GM12874 (cell line): ENCODE measurements at regions not wholly inside any gene's neighbourhood (a gene's known extent, or its start where the extent isn't known, plus 50 kb on each side); places are given as distances from the start of the nearest gene placed in this dataset.

ENCODE experiments used
- CTCF ChIP-seq: IDR thresholded peaks from 2 replicates; pipeline ENCODE4 v1.5.1; 2011; ENCODE audit warnings: low read depth, mild to moderate bottlenecking, control low read depth, low read length, moderate library complexity; ENCODE audit not compliant: insufficient read depth

GRCh38 chr6:80460257-80460865 lies 353.9 kb downstream of the BCKDHB start:
- no peak for TF ChIP-seq CTCF

DNA sequence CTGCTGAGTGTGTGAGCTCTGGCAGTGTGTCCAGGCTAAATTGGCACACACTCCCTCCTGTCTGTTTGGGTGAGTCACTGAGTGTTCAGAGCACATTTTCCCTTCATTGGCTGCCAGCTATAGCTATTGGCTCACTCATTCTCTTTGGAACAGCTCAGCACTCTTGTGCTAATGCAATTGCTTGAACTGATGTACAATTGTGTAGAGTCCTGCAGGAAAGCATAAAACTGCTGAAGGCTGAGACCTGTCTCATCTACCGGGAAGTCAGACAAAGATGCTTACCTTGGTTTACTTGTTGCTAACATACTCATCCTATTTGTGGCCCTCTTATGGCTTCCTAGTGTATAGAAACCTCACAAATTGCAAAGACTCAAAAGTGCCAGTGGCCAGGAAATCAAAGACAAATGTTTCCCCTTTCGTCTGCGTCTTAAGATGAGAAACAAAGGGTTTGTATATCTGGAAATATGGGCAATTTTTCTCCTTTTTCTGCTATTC lies 351.0 kb downstream of the BCKDHB start:
- TF ChIP-seq CTCF = no peak

DNA sequence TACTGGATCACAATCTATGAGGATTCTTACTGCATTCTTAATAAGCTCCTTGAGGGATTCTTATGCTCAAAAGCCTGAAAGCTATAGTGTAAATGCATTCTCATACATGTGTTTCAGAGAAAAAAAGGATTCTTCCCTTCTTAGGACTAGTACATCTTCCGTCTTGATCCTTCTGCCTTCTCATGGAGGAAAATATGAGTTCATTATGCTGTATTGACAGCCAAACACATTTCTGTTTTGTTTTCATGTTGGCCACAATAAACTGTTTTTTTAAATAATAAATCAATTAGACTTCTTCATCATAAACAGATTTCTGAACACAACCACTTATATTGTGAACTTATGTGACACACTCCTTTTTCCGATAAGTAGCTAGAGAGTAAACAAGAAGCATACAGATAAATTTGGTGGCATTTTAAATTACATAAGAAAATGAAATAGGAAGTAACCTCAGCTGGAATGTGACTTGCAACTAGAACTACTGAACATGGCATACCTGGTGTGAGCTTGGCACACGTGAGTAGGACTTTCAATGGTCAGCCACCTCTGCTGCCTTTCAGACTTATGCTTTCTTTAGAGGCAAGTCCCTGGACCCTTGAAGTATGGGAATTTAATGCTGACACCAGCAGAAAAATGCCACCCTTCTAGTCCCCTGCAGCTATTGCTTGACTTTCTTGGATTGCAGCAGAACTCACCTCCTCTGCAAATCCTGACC lies 350.4 kb downstream of the BCKDHB start:
- TF ChIP-seq CTCF = no peak

DNA sequence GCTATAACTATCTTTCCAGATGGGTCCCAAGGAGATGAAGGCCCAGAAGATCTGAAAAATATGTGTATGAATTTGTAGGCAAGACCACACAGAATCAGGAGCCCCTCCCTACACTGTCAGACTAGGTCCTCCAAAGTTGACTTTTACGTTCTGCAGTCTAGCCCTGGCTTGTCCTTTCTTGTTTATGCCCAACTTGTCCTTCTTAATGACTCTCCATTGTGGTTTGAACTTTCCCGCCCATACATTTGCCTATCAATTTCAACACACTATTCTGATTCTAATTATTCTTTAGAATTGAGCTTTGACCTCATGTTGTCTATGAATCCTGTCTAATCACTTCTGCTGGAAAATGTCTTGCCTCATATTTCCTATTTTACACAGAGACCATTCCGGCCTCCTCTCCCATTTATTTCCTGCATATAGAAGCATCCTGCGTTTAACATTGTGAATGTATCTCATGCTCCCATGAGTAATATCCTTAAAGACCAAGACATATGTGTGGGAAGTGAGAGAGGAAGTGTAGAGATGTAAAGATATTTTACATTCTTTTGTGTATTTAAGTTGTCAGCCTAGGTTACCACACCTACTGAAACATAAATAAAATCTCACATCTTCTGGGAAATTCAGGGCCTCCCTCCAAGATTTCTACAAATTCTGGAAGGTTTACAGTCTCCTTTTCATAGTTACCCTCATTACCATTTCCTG lies 348.3 kb downstream of the BCKDHB start:
- no peak for TF ChIP-seq CTCF

DNA sequence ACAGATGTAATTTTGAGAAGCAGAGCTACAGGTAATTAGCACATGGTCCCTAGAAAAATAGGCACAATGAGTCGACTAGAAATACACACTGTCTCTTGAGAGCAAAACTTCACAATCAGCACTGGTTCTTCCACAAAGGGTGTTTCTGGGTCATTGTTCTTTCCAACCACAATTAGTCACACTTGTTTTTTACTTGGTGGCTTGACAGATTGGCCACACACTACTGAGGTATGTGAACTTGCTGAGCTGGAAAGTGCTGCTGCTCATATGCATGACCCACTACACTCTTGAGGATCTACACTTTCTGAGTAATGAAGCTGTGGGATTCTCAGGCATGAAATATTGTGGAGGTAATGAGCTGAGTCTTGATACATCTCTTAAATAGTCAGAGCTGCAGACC lies 347.7 kb downstream of the BCKDHB start:
- no peak for TF ChIP-seq CTCF

DNA sequence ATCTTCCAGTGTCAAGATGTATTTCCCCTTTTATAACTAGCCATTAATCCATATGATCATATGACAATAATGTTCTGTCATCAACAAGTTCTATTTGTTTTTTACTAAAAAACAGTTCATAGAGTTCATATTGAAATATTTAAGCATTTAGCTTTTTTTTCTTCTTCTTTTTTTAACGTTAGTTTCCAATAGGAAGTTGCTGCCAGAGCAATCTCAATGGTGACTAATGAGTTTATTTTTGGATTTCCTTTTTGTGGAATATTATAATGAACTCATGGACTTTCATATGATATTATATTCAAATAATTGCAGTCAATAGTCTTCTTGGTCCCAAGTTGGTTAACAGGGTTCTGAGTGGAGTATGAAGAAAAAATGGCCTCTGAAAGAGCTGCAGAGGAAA lies 343.3 kb downstream of the BCKDHB start:
- TF ChIP-seq CTCF = no peak

GRCh38 chr6:80446454-80447045 lies 340.1 kb downstream of the BCKDHB start:
- TF ChIP-seq CTCF = no peak
